ENCODE measurements at regions not wholly inside any gene's neighbourhood (a gene's known extent, or its start where the extent isn't known, plus 50 kb on each side); places are given as distances from the start of the nearest gene placed in this dataset.

GRCh38 chr14:34046799-34047520 is 96.1 kb upstream of the EGLN3 start:
- no peak overlapping the region for H3K27ac ChIP-seq (ENCODE audit: control insufficient read depth, insufficient read depth, low read length)
- H3K4me3 ChIP-seq (ENCODE audit: control insufficient read depth in 2 of 3, extremely low read depth in 1 of 3, insufficient read depth in 2 of 3, low read depth in 1 of 3, low read length in 3 of 3): no peak overlapping the region
- H3K9me3 ChIP-seq (ENCODE audit: control insufficient read depth, low read depth, low read length): no peaks in the 10 kb centered on the region
- no peak overlapping the region for H2AFZ ChIP-seq (ENCODE audit: control insufficient read depth, low read length)
- H4K20me1 ChIP-seq (ENCODE audit: control insufficient read depth, extremely low read depth, insufficient read depth, low read length): no peaks in the 10 kb centered on the region
- dilution Hi-C loops (cut with MboI; ENCODE audit: extremely low pct_ligation_motif_present, low sequenced_read_pairs): no loop called here
- DNase-seq (ENCODE audit: low read depth, low spot score) (no peak), FAIRE-seq (no peak)
- H3K79me2 ChIP-seq (ENCODE audit: control insufficient read depth, insufficient read depth, low read length): no peaks in the 10 kb centered on the region
- H3K9me1 ChIP-seq (ENCODE audit: control insufficient read depth, extremely low read depth, insufficient read depth, low read length): no peaks in the 10 kb centered on the region
- H3K27me3 ChIP-seq (ENCODE audit: control insufficient read depth, extremely low read depth, insufficient read depth, low read length): no peaks in the 10 kb centered on the region
- peaks cover 23% of the 10 kb centered on the region for H3K4me1 ChIP-seq (ENCODE audit: control insufficient read depth, extremely low read depth, insufficient read depth, low read length)
- no peak overlapping the region for H3K9ac ChIP-seq (ENCODE audit: control insufficient read depth, extremely low read depth, insufficient read depth, low read length)
- no peaks in the 10 kb centered on the region for H3K36me3 ChIP-seq (ENCODE audit: control insufficient read depth in 2 of 2, extremely low read depth in 1 of 2, insufficient read depth in 2 of 2, low read length in 2 of 2)
- no peak overlapping the region for H3K4me2 ChIP-seq (ENCODE audit: control insufficient read depth, extremely low read depth, insufficient read depth, low read depth, low read length)
- TF ChIP-seq CTCF (optimal IDR thresholded peaks at IDR 0.05 in 1 of 3, IDR thresholded peaks at IDR 0.05 in 1 of 3, conservative IDR thresholded peaks at IDR 0.05 in 1 of 3; ENCODE audit: extremely low read depth in 1 of 3, insufficient read depth in 2 of 3, low read length in 3 of 3): no peak
- no peak for TF ChIP-seq EZH2 (IDR thresholded peaks at IDR 0.05; ENCODE audit: low read length)

GRCh38 chr14:34044666-34045306 is 93.9 kb upstream of the EGLN3 start:
- peaks cover 13% of the 10 kb centered on the region for H3K4me1 ChIP-seq (ENCODE audit: control insufficient read depth, extremely low read depth, insufficient read depth, low read length)
- H4K20me1 ChIP-seq (ENCODE audit: control insufficient read depth, extremely low read depth, insufficient read depth, low read length): no peaks in the 10 kb centered on the region
- no peak overlapping the region for H3K4me3 ChIP-seq (ENCODE audit: control insufficient read depth in 2 of 3, extremely low read depth in 1 of 3, insufficient read depth in 2 of 3, low read depth in 1 of 3, low read length in 3 of 3)
- H2AFZ ChIP-seq (ENCODE audit: control insufficient read depth, low read length): no peak overlapping the region
- H3K4me2 ChIP-seq (ENCODE audit: control insufficient read depth, extremely low read depth, insufficient read depth, low read depth, low read length): no peak overlapping the region
- no peaks in the 10 kb centered on the region for H3K9me1 ChIP-seq (ENCODE audit: control insufficient read depth, extremely low read depth, insufficient read depth, low read length)
- TF ChIP-seq EZH2 (IDR thresholded peaks at IDR 0.05; ENCODE audit: low read length) (no peak), CTCF (optimal IDR thresholded peaks at IDR 0.05 in 1 of 3, IDR thresholded peaks at IDR 0.05 in 1 of 3, conservative IDR thresholded peaks at IDR 0.05 in 1 of 3; ENCODE audit: extremely low read depth in 1 of 3, insufficient read depth in 2 of 3, low read length in 3 of 3) (no peak)
- DNase-seq (ENCODE audit: low read depth, low spot score) (no peak), FAIRE-seq (no peak)
- H3K79me2 ChIP-seq (ENCODE audit: control insufficient read depth, insufficient read depth, low read length): no peaks in the 10 kb centered on the region
- no peaks in the 10 kb centered on the region for H3K9me3 ChIP-seq (ENCODE audit: control insufficient read depth, low read depth, low read length)
- no peak overlapping the region for H3K9ac ChIP-seq (ENCODE audit: control insufficient read depth, extremely low read depth, insufficient read depth, low read length)
- dilution Hi-C loops (cut with MboI; ENCODE audit: extremely low pct_ligation_motif_present, low sequenced_read_pairs): no loop called here
- H3K27ac ChIP-seq (ENCODE audit: control insufficient read depth, insufficient read depth, low read length): no peak overlapping the region
- no peaks in the 10 kb centered on the region for H3K27me3 ChIP-seq (ENCODE audit: control insufficient read depth, extremely low read depth, insufficient read depth, low read length)
- H3K36me3 ChIP-seq (ENCODE audit: control insufficient read depth in 2 of 2, extremely low read depth in 1 of 2, insufficient read depth in 2 of 2, low read length in 2 of 2): no peaks in the 10 kb centered on the region

Measured in keratinocyte (primary cell).